ENCODE measurements at regions not wholly inside any gene's neighbourhood (a gene's known extent, or its start where the extent isn't known, plus 50 kb on each side); places are given as distances from the start of the nearest gene placed in this dataset.

GRCh38 chr2:796141-796985, 119.2 kb upstream of the TMEM18 start:
- FAIRE-seq: no peak
- peaks cover 0 to 3% (median 0%) of the 10 kb centered on the region in 4 experiments; a peak in 2 of 7 replicates for H3K27me3 ChIP-seq (replicated peaks in 1 of 4; ENCODE audit: control insufficient read depth in 3 of 4, extremely low read depth in 1 of 4, insufficient read depth in 3 of 4, low read length in 3 of 4)
- H3K4me1 ChIP-seq (replicated peaks in 1 of 4; ENCODE audit: control insufficient read depth in 3 of 4, insufficient read depth in 4 of 4, low read length in 3 of 4): peaks cover 0 to 3% (median 0%) of the 10 kb centered on the region in 4 experiments; a peak in 1 of 7 replicates
- no peak overlapping the region for H2BK12ac ChIP-seq (ENCODE audit: low read depth, low read length)
- no peak overlapping the region for H3K23ac ChIP-seq (ENCODE audit: insufficient read length)
- no peaks in the 10 kb centered on the region for H3K79me2 ChIP-seq (ENCODE audit: control insufficient read depth in 1 of 2, insufficient read depth in 2 of 2, low read length in 2 of 2)
- no peak for DNase-seq (ENCODE audit: low read depth in 1 of 2, low spot score in 2 of 2)
- no peak overlapping the region for H2BK5ac ChIP-seq (ENCODE audit: low read depth, low read length)
- H4K8ac ChIP-seq (ENCODE audit: extremely low read depth, insufficient read depth, low read length): peak overlapping the region; percentile 63; the same call in 1 of the 2 replicates
- no peak overlapping the region for H2AFZ ChIP-seq (ENCODE audit: low read length)
- H3K27ac ChIP-seq (ENCODE audit: low read depth, low read length): no peak overlapping the region
- H3K9ac ChIP-seq (replicated peaks in 1 of 4; ENCODE audit: extremely low read depth in 1 of 4, low read depth in 3 of 4, low read length in 3 of 4): no peak overlapping the region
- TF ChIP-seq YY1 (IDR thresholded peaks at IDR 0.05; ENCODE audit: low read depth, low read length) (no peak), CTCF (IDR thresholded peaks at IDR 0.05; ENCODE audit: control extremely low read depth in 1 of 3, insufficient read depth in 1 of 3, low read depth in 1 of 3, low read length in 3 of 3) (no peak), SP4 (IDR thresholded peaks at IDR 0.05; ENCODE audit: low read length) (no peak), POU5F1 (IDR thresholded peaks at IDR 0.05; ENCODE audit: low read depth, low read length) (no peak), EZH2 (IDR thresholded peaks at IDR 0.05; ENCODE audit: low read depth, low read length, severe bottlenecking) (no peak), TAF1 (IDR thresholded peaks at IDR 0.05; ENCODE audit: low read depth, low read length) (no peak), BACH1 (IDR thresholded peaks at IDR 0.05; ENCODE audit: low read length) (no peak), GABPA (IDR thresholded peaks at IDR 0.05; ENCODE audit: borderline replicate concordance, insufficient read depth, low read length) (no peak)
- ChIA-PET POLR2A (ENCODE audit: partially characterized antibody) (interaction anchor here (1.0 kb wide), 1 partner anchor 22 kb away, joined by 5 read pairs; no protein-coding TSS in a partner anchor), CTCF (ENCODE audit: partially characterized antibody) (interaction anchor here (0.6 to 2.7 kb wide), 5 partner anchors 20 to 262 kb away, joined by 3 to 10 read pairs (median 3); no protein-coding TSS in a partner anchor)
- H2BK15ac ChIP-seq (ENCODE audit: low read length): no peak overlapping the region
- no peak overlapping the region for H3K4ac ChIP-seq (replicated peaks; ENCODE audit: insufficient read length, low read depth, low read length)
- H4K20me1 ChIP-seq (replicated peaks in 1 of 2; ENCODE audit: control insufficient read depth in 1 of 2, insufficient read depth in 2 of 2, low read length in 2 of 2): no peaks in the 10 kb centered on the region
- no peak overlapping the region for H3K4me3 ChIP-seq (ENCODE audit: extremely low read depth in 1 of 4, insufficient read depth in 2 of 4, low read depth in 3 of 4, low read length in 4 of 4)
- 89% methylated on average over 23 of the region's 24 CpGs; no CpG with 5 or more reads in 1 of the 2 experiments for WGBS, 2 experiments (ENCODE audit: extremely low coverage in 1 of 2, insufficient coverage in 1 of 2, insufficient read length in 1 of 2, insufficient replicate concordance in 2 of 2, low coverage in 1 of 2, low lambda C conversion rate in 2 of 2, missing lambda C conversion rate in 1 of 2)
- H4K5ac ChIP-seq (ENCODE audit: insufficient read length, low read depth, low read length): no peak overlapping the region
- H2BK120ac ChIP-seq (replicated peaks; ENCODE audit: low read depth, low read length): no peak overlapping the region
- peaks cover 0 to 2% of the 10 kb centered on the region in 2 experiments; a peak in 1 of 4 replicates for H3K9me3 ChIP-seq (ENCODE audit: insufficient read depth in 2 of 2, low read depth in 1 of 2, low read length in 1 of 2)
- H3K36me3 ChIP-seq (ENCODE audit: control insufficient read depth in 2 of 4, insufficient read depth in 4 of 4, low read length in 3 of 4): no peaks in the 10 kb centered on the region
- H3K79me1 ChIP-seq (ENCODE audit: low read depth, low read length): no peaks in the 10 kb centered on the region
- H2BK20ac ChIP-seq (ENCODE audit: low read length): no peak overlapping the region
- no peak overlapping the region for H4K91ac ChIP-seq (replicated peaks; ENCODE audit: insufficient read length, low read length)
- H3K18ac ChIP-seq (ENCODE audit: extremely low read depth, low read length): no peak overlapping the region
- H2AK5ac ChIP-seq (ENCODE audit: low read depth, low read length): no peak overlapping the region
- H3K56ac ChIP-seq (replicated peaks; ENCODE audit: insufficient read length, low read depth, low read length): no peak overlapping the region
- no peaks in the 10 kb centered on the region for H3K23me2 ChIP-seq (ENCODE audit: low read depth, low read length)
- H3K4me2 ChIP-seq (ENCODE audit: insufficient read depth in 1 of 2, low read depth in 2 of 2, low read length in 2 of 2): no peak overlapping the region
- H3K14ac ChIP-seq (ENCODE audit: insufficient read length): no peak overlapping the region
